ENCODE measurements at regions not wholly inside any gene's neighbourhood (a gene's known extent, or its start where the extent isn't known, plus 50 kb on each side); places are given as distances from the start of the nearest gene placed in this dataset.

DNA sequence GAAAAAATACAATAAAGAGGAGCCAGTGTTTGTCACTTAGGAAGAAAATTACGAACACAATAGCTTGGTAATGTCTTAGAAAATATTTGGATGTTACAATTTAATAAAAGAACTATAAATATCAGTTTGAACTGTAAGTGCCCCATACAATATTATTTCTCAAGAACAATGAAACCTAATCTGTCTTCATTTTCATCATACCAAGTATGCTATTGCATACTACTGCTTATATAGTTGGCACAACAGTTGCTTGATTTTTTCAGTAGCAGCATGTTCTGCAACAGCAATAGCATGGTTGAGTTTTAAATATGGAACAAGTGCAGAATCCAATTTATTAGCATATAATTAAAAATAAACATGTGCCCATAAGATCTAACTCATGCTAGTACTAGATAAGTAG lies 564.6 kb downstream of the C12orf50 start:
- no peak for DNase-seq (ENCODE audit: unreplicated experiment)
- H3K27me3 Mint-ChIP-seq (ENCODE audit: insufficient read depth, unreplicated experiment): no peaks in the 10 kb centered on the region
- intact Hi-C loops (cut with micrococcal nuclease): no loop called here

DNA sequence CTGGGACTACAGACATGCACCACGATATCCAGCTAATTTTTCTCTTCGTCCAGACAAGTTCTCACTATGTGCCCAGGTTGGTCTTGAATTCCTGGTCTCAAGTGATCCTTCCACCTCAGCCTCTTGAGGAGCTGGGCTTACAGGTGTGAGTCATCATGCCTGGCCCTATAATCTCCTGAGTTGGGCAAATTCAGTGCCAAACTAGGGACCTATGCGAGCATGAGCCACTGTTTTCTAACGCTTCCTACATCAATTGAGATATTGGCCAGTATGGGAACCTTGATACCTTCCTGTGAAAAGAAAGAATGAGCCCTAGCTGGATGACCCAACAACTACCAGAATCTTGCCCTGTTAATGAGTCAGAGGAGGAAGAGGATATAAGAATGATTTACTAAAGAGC lies 585.2 kb downstream of the C12orf50 start:
- no TSS peak for BruUV-seq (replicated peaks)
- Mint-ChIP-seq H3K4me1 (ENCODE audit: insufficient read depth, unreplicated experiment) (peaks cover 22% of the 10 kb centered on the region), H3K36me3 (ENCODE audit: insufficient read depth, unreplicated experiment) (peaks cover 11% of the 10 kb centered on the region), H3K27ac (ENCODE audit: low read depth, unreplicated experiment) (no peak overlapping the region), H3K27me3 (ENCODE audit: insufficient read depth, unreplicated experiment) (no peaks in the 10 kb centered on the region), H3K4me3 (ENCODE audit: unreplicated experiment) (no peak overlapping the region), H3K9me3 (ENCODE audit: unreplicated experiment) (no peaks in the 10 kb centered on the region)
- no peak for TF ChIP-seq CTCF (IDR thresholded peaks at IDR 0.05; ENCODE audit: unreplicated experiment)
- ChIA-PET POLR2A (no interaction called here), CTCF (interaction anchor here (0.5 to 0.6 kb wide), 2 partner anchors 411 to 1429 kb away, joined by 3 to 5 read pairs; no protein-coding TSS in a partner anchor)
- intact Hi-C loops (cut with micrococcal nuclease): no loop called here
- DNase-seq (ENCODE audit: unreplicated experiment): peak; percentile 12

More for the DNA sequence above, 564.6 kb downstream of the C12orf50 start:
- TF ChIP-seq CTCF (IDR thresholded peaks at IDR 0.05; ENCODE audit: unreplicated experiment): no peak
- ChIA-PET POLR2A (no interaction called here), CTCF (no interaction called here)
- BruUV-seq (replicated peaks): no TSS peak
- Mint-ChIP-seq H3K9me3 (ENCODE audit: unreplicated experiment) (no peaks in the 10 kb centered on the region), H3K4me3 (ENCODE audit: unreplicated experiment) (no peak overlapping the region), H3K36me3 (ENCODE audit: insufficient read depth, unreplicated experiment) (peaks cover 6% of the 10 kb centered on the region), H3K4me1 (ENCODE audit: insufficient read depth, unreplicated experiment) (no peaks in the 10 kb centered on the region), H3K27ac (ENCODE audit: low read depth, unreplicated experiment) (no peak overlapping the region)

- DNase-seq (ENCODE audit: unreplicated experiment): no peak
- peaks cover 5% of the 10 kb centered on the region for H3K9me3 Mint-ChIP-seq (ENCODE audit: unreplicated experiment)
- no peak overlapping the region for H3K4me3 Mint-ChIP-seq (ENCODE audit: unreplicated experiment)
- no peaks in the 10 kb centered on the region for H3K27me3 Mint-ChIP-seq (ENCODE audit: insufficient read depth, unreplicated experiment)
- H3K27ac Mint-ChIP-seq (ENCODE audit: low read depth, unreplicated experiment): no peak overlapping the region
- no peak for TF ChIP-seq CTCF (IDR thresholded peaks at IDR 0.05; ENCODE audit: unreplicated experiment)
- CTCF ChIA-PET: interaction anchor here (0.9 kb wide), 1 partner anchor 20 kb away, joined by 3 read pairs; no protein-coding TSS in a partner anchor
- intact Hi-C loops (cut with micrococcal nuclease): no loop called here
- POLR2A ChIA-PET: interaction anchor here (0.6 to 1.2 kb wide), 3 partner anchors 12 to 74 kb away, joined by 3 to 5 read pairs (median 3); no protein-coding TSS in a partner anchor
- no TSS peak for BruUV-seq (replicated peaks)
- peaks cover 11% of the 10 kb centered on the region for H3K36me3 Mint-ChIP-seq (ENCODE audit: insufficient read depth, unreplicated experiment)
- H3K4me1 Mint-ChIP-seq (ENCODE audit: insufficient read depth, unreplicated experiment): peaks cover 28% of the 10 kb centered on the region
Observed at GRCh38 chr12:87441511-87441910, 587.7 kb downstream of the C12orf50 start.

GRCh38 chr12:87439990-87440827 lies 589.0 kb downstream of the C12orf50 start:
- DNase-seq (ENCODE audit: unreplicated experiment): peak; percentile 88
- ChIA-PET POLR2A (interaction anchor here (0.6 to 3.2 kb wide), 6 partner anchors 11 to 1498 kb away, joined by 3 to 14 read pairs (median 4); no protein-coding TSS in a partner anchor), CTCF (interaction anchor here (0.6 kb wide), 2 partner anchors 407 to 1629 kb away, joined by 3 read pairs; no protein-coding TSS in a partner anchor)
- TF ChIP-seq CTCF (IDR thresholded peaks at IDR 0.05; ENCODE audit: unreplicated experiment): no peak
- no peak overlapping the region for H3K4me3 Mint-ChIP-seq (ENCODE audit: unreplicated experiment)
- intact Hi-C loops (cut with micrococcal nuclease): no loop called here
- no peaks in the 10 kb centered on the region for H3K27me3 Mint-ChIP-seq (ENCODE audit: insufficient read depth, unreplicated experiment)
- no TSS peak for BruUV-seq (replicated peaks)
- H3K4me1 Mint-ChIP-seq (ENCODE audit: insufficient read depth, unreplicated experiment): peaks cover 28% of the 10 kb centered on the region
- peaks cover 11% of the 10 kb centered on the region for H3K36me3 Mint-ChIP-seq (ENCODE audit: insufficient read depth, unreplicated experiment)
- peaks cover 7% of the 10 kb centered on the region for H3K9me3 Mint-ChIP-seq (ENCODE audit: unreplicated experiment)
- H3K27ac Mint-ChIP-seq (ENCODE audit: low read depth, unreplicated experiment): peak overlapping the region; percentile 43
